ENCODE measurements at regions not wholly inside any gene's neighbourhood (a gene's known extent, or its start where the extent isn't known, plus 50 kb on each side); places are given as distances from the start of the nearest gene placed in this dataset.

DNA sequence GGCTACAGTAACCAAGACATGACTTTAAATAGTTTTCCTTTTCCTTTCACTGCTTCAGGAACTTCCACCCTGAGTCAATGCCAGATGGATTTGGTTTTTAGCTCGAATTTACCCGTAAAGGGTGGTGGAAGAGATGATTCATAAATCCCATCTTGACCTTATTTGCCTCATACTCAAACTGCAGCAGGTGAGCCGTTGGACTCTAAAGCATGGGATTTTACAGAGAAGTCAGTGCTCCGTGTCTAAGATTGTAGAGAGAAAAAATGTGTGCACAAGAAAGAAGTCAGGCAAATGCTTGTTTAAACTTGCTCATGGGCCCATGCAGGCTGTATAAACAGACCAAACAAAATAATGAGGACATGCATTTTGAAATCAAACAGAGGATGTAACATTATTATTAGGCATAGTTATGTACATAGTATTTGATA is 369.7 kb upstream of the TRIB2 start:
- Histone ChIP-seq H2AFZ (ENCODE audit: low read length) (no peak overlapping the region), H3K27ac (ENCODE audit: low read depth, low read length, poor library complexity, severe bottlenecking) (no peak overlapping the region), H3K4me1 (ENCODE audit: insufficient read depth, low read length, poor library complexity, severe bottlenecking) (no peaks in the 10 kb centered on the region), H3K79me2 (ENCODE audit: insufficient read depth, low read depth, low read length) (no peaks in the 10 kb centered on the region), H4K20me1 (ENCODE audit: insufficient read depth, low read length) (no peaks in the 10 kb centered on the region), H3K9me3 (ENCODE audit: low read length) (no peaks in the 10 kb centered on the region), H3K4me3 (ENCODE audit: low read depth, low read length, poor library complexity, severe bottlenecking) (no peak overlapping the region), H3K9me2 (ENCODE audit: insufficient read depth, low read length) (no peaks in the 10 kb centered on the region), H3K4me2 (ENCODE audit: low read length) (no peak overlapping the region), H3K36me3 (ENCODE audit: insufficient read depth, low read length) (no peaks in the 10 kb centered on the region)
- ChIA-PET CTCF (ENCODE audit: unreplicated experiment) (no interaction called here), POLR2A (no interaction called here)
- intact Hi-C loops (cut with micrococcal nuclease; ENCODE audit: unreplicated experiment), result no loop called here
- no TSS peak for BruUV-seq (replicated peaks)
- TF ChIP-seq EZH2phosphoT487 (IDR thresholded peaks at IDR 0.05; ENCODE audit: borderline replicate concordance, low read depth, low read length), result no peak
- TF ChIP-seq, protein P1, sequence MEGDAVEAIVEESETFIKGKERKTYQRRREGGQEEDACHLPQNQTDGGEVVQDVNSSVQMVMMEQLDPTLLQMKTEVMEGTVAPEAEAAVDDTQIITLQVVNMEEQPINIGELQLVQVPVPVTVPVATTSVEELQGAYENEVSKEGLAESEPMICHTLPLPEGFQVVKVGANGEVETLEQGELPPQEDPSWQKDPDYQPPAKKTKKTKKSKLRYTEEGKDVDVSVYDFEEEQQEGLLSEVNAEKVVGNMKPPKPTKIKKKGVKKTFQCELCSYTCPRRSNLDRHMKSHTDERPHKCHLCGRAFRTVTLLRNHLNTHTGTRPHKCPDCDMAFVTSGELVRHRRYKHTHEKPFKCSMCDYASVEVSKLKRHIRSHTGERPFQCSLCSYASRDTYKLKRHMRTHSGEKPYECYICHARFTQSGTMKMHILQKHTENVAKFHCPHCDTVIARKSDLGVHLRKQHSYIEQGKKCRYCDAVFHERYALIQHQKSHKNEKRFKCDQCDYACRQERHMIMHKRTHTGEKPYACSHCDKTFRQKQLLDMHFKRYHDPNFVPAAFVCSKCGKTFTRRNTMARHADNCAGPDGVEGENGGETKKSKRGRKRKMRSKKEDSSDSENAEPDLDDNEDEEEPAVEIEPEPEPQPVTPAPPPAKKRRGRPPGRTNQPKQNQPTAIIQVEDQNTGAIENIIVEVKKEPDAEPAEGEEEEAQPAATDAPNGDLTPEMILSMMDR (conservative IDR thresholded peaks at IDR 0.05; ENCODE audit: low read length), result no peak
- no peak for DNase-seq (ENCODE audit: low spot score)

DNA sequence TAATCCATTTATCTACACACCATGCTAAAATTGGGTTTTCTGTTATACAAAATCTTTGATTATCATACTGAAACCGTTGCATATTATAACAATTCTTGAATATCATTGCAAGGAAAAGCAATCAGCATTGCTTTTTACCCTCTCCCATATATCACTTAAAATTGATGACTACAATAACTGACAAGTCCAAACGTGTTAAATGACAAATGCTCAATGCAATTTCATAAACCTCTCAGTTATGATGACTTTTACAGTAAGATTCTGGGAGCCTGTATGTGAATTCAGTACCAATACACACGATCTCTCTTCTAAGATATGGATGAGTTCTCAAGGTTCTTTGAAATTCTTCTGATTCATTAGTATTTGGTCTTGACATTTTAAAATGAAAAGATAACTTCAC is 368.5 kb upstream of the TRIB2 start:
- Histone ChIP-seq H3K27ac (ENCODE audit: low read depth, low read length, poor library complexity, severe bottlenecking) (no peak overlapping the region), H3K9me3 (ENCODE audit: low read length) (no peaks in the 10 kb centered on the region), H3K4me3 (ENCODE audit: low read depth, low read length, poor library complexity, severe bottlenecking) (no peak overlapping the region), H3K9me2 (ENCODE audit: insufficient read depth, low read length) (no peaks in the 10 kb centered on the region), H3K79me2 (ENCODE audit: insufficient read depth, low read depth, low read length) (no peaks in the 10 kb centered on the region), H4K20me1 (ENCODE audit: insufficient read depth, low read length) (no peaks in the 10 kb centered on the region), H2AFZ (ENCODE audit: low read length) (no peak overlapping the region), H3K4me1 (ENCODE audit: insufficient read depth, low read length, poor library complexity, severe bottlenecking) (no peaks in the 10 kb centered on the region), H3K4me2 (ENCODE audit: low read length) (no peak overlapping the region), H3K36me3 (ENCODE audit: insufficient read depth, low read length) (no peaks in the 10 kb centered on the region)
- CTCF ChIA-PET (ENCODE audit: unreplicated experiment), result no interaction called here
- POLR2A ChIA-PET, result no interaction called here
- no TSS peak for BruUV-seq (replicated peaks)
- TF ChIP-seq, protein P1 (conservative IDR thresholded peaks at IDR 0.05; ENCODE audit: low read length), result no peak
- no peak for TF ChIP-seq EZH2phosphoT487 (IDR thresholded peaks at IDR 0.05; ENCODE audit: borderline replicate concordance, low read depth, low read length)
- intact Hi-C loops (cut with micrococcal nuclease; ENCODE audit: unreplicated experiment), result no loop called here
- DNase-seq (ENCODE audit: low spot score), result no peak

DNA sequence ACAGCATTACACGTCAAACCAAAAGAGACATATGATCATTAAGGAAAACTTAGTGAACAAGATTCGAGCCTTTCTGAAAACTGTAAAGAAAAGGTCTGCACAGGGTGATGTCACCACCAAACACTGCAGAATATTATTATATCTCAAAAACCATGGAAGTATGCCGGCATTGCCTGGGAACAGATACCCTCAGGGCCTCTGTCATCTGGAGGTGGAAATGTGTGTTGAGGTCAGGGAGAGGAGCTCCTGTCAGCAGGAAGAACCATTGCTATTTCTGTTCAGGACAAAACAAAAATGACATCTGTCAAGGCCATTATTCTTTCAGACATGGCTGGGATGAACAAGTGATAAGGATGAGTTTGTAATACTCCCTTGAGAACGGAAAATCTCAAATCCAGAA is 365.9 kb upstream of the TRIB2 start:
- intact Hi-C loops (cut with micrococcal nuclease; ENCODE audit: unreplicated experiment), result no loop called here
- H3K27ac ChIP-seq (ENCODE audit: low read depth, low read length, poor library complexity, severe bottlenecking), result no peak overlapping the region
- H3K9me3 ChIP-seq (ENCODE audit: low read length), result no peaks in the 10 kb centered on the region
- no peaks in the 10 kb centered on the region for H4K20me1 ChIP-seq (ENCODE audit: insufficient read depth, low read length)
- no peaks in the 10 kb centered on the region for H3K79me2 ChIP-seq (ENCODE audit: insufficient read depth, low read depth, low read length)
- H3K4me3 ChIP-seq (ENCODE audit: low read depth, low read length, poor library complexity, severe bottlenecking), result no peak overlapping the region
- H3K36me3 ChIP-seq (ENCODE audit: insufficient read depth, low read length), result no peaks in the 10 kb centered on the region
- TF ChIP-seq, protein P1 (conservative IDR thresholded peaks at IDR 0.05; ENCODE audit: low read length), result no peak
- no peak overlapping the region for H3K4me2 ChIP-seq (ENCODE audit: low read length)
- H3K9me2 ChIP-seq (ENCODE audit: insufficient read depth, low read length), result no peaks in the 10 kb centered on the region
- ChIA-PET CTCF (ENCODE audit: unreplicated experiment) (no interaction called here), POLR2A (interaction anchor here (0.5 to 1.9 kb wide), 3 partner anchors 11 to 110 kb away, joined by 3 to 6 read pairs (median 4); no protein-coding TSS in a partner anchor)
- no TSS peak for BruUV-seq (replicated peaks)
- H3K4me1 ChIP-seq (ENCODE audit: insufficient read depth, low read length, poor library complexity, severe bottlenecking), result no peaks in the 10 kb centered on the region
- no peak overlapping the region for H2AFZ ChIP-seq (ENCODE audit: low read length)
- DNase-seq (ENCODE audit: low spot score), result no peak
